ENCODE measurements at regions not wholly inside any gene's neighbourhood (a gene's known extent, or its start where the extent isn't known, plus 50 kb on each side); places are given as distances from the start of the nearest gene placed in this dataset.

DNA sequence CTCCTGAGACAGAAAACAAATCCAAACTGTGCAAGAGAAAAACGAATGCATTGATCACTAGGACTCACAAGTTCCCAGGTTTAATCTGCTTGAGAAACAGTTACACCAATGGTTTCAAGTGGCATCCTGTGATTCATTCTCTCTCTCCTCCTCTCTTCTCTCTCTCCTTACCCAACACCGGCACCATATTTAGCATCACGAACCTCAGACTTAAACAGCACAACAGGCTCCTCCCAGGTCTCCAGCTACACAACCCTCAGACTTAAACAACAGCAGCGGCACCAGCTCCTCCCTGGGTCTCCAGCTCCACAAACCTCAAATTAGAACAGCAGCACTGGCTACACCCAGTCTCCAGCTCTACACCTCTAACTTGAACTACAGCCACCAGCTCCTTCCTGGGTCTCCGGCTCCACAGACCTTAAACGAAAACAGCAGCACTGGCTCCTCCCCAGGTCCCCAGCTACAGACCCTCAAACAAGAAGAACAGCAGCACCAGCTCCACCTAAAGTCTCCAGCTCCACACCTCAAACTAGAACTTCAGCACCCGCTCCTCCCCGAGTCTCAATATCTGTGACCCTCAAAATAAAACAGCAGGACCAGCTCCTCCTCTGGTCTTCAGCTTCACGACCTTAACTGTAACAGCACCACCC, 355.9 kb downstream of the PREX1 start:
- Mint-ChIP-seq H3K9me3 (no peaks in the 10 kb centered on the region), H3K4me3 (no peak overlapping the region), H3K4me1 (ENCODE audit: low read depth) (no peaks in the 10 kb centered on the region), H3K27me3 (ENCODE audit: low read depth) (peaks cover 8% of the 10 kb centered on the region), H3K36me3 (ENCODE audit: insufficient read depth) (no peaks in the 10 kb centered on the region)
- no peak for ATAC-seq
- DNase-seq = no peak

- DNase-seq = no peak
- Mint-ChIP-seq H3K4me1 (ENCODE audit: low read depth) (no peaks in the 10 kb centered on the region), H3K4me3 (no peak overlapping the region), H3K27me3 (ENCODE audit: low read depth) (peaks cover 8% of the 10 kb centered on the region), H3K9me3 (no peaks in the 10 kb centered on the region), H3K36me3 (ENCODE audit: insufficient read depth) (no peaks in the 10 kb centered on the region)
- ATAC-seq = no peak
Observed at GRCh38 chr20:48471176-48471575, 356.6 kb downstream of the PREX1 start.

GRCh38 chr20:48470141-48470540, 357.7 kb downstream of the PREX1 start:
- Mint-ChIP-seq H3K4me3 (no peak overlapping the region), H3K9me3 (no peaks in the 10 kb centered on the region), H3K27me3 (ENCODE audit: low read depth) (peaks cover 3% of the 10 kb centered on the region), H3K4me1 (ENCODE audit: low read depth) (no peaks in the 10 kb centered on the region), H3K36me3 (ENCODE audit: insufficient read depth) (no peaks in the 10 kb centered on the region)
- DNase-seq (no peak), ATAC-seq (no peak)

GRCh38 chr20:48469026-48469425, 358.8 kb downstream of the PREX1 start:
- Mint-ChIP-seq H3K9me3 (no peaks in the 10 kb centered on the region), H3K4me3 (no peak overlapping the region), H3K27me3 (ENCODE audit: low read depth) (peaks cover 3% of the 10 kb centered on the region), H3K36me3 (ENCODE audit: insufficient read depth) (no peaks in the 10 kb centered on the region), H3K4me1 (ENCODE audit: low read depth) (no peaks in the 10 kb centered on the region)
- DNase-seq (no peak), ATAC-seq (no peak)

GRCh38 chr20:48468571-48468970, 359.2 kb downstream of the PREX1 start:
- DNase-seq = no peak
- peaks cover 6% of the 10 kb centered on the region for H3K27me3 Mint-ChIP-seq (ENCODE audit: low read depth)
- H3K4me1 Mint-ChIP-seq (ENCODE audit: low read depth) = no peaks in the 10 kb centered on the region
- H3K9me3 Mint-ChIP-seq = no peaks in the 10 kb centered on the region
- H3K4me3 Mint-ChIP-seq = no peak overlapping the region
- no peak for ATAC-seq
- H3K36me3 Mint-ChIP-seq (ENCODE audit: insufficient read depth) = no peaks in the 10 kb centered on the region

GRCh38 chr20:48467622-48468021, 360.2 kb downstream of the PREX1 start:
- DNase-seq = no peak
- Mint-ChIP-seq H3K36me3 (ENCODE audit: insufficient read depth) (no peaks in the 10 kb centered on the region), H3K27me3 (ENCODE audit: low read depth) (peaks cover 7% of the 10 kb centered on the region), H3K9me3 (no peaks in the 10 kb centered on the region), H3K4me1 (ENCODE audit: low read depth) (no peaks in the 10 kb centered on the region), H3K4me3 (no peak overlapping the region)
- no peak for ATAC-seq

- Mint-ChIP-seq H3K4me3 (no peak overlapping the region), H3K27me3 (ENCODE audit: low read depth) (peaks cover 5% of the 10 kb centered on the region), H3K9me3 (no peaks in the 10 kb centered on the region), H3K36me3 (ENCODE audit: insufficient read depth) (no peaks in the 10 kb centered on the region), H3K4me1 (ENCODE audit: low read depth) (no peaks in the 10 kb centered on the region)
- ATAC-seq (no peak), DNase-seq (no peak)
Observed at GRCh38 chr20:48465271-48465670, 362.5 kb downstream of the PREX1 start.

DNA sequence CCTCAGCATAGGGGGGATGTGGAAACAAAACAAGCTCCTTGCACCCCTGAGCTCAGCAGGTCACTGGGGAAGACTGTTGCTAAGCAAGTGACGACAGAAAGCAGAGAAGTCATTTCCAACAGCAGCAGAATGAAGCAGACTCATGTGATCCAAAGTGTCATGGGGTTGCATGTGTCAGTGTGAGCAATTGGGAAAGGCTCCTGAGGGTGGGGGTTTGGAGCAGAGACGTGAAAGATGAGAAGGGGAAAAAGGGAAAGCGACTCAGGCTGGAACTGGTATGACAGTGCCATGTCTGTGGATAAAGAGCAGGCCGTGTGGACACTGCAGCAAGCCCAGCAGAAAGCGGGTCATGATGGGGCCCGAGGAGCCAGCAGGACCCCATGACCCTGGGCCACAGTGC, 363.9 kb downstream of the PREX1 start:
- ATAC-seq (no peak), DNase-seq (no peak)
- Mint-ChIP-seq H3K27me3 (ENCODE audit: low read depth) (peaks cover 5% of the 10 kb centered on the region), H3K4me1 (ENCODE audit: low read depth) (no peaks in the 10 kb centered on the region), H3K36me3 (ENCODE audit: insufficient read depth) (no peaks in the 10 kb centered on the region), H3K9me3 (no peaks in the 10 kb centered on the region), H3K4me3 (no peak overlapping the region)

DNA sequence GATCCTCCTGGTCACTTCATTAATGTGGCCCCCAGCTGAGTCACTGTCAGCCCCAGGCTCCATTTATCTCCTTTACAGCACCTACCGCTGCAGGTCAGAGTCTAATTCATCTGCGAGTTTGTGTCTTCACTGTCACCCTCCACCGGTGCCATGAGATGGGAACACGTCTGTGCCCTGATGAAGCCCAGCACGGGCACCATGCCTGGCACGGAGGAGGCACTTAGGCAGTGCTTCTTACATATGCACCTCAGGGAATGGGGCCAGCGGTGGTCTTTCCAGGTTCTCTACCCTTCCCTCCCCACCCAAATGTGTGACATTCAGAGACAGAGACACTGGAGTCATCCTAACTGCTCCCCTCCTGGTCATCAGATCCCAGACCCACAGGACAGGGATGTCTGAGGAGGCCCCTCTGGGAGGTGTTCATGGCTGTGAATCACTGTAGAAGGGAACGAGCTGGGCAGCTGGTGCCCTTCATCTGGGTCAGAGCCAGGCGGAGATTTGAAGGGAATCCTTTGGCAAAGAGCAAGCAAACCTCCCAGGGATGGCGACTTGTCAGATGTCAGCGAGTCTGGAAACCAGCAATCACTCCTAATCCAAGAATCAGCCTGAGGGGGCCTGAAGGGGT, 364.6 kb downstream of the PREX1 start:
- Mint-ChIP-seq H3K27me3 (ENCODE audit: low read depth) (peaks cover 9% of the 10 kb centered on the region), H3K4me3 (no peak overlapping the region), H3K9me3 (no peaks in the 10 kb centered on the region), H3K4me1 (ENCODE audit: low read depth) (no peaks in the 10 kb centered on the region), H3K36me3 (ENCODE audit: insufficient read depth) (no peaks in the 10 kb centered on the region)
- DNase-seq = no peak
- ATAC-seq = no peak

- ATAC-seq (no peak), DNase-seq (no peak)
- Mint-ChIP-seq H3K9me3 (no peaks in the 10 kb centered on the region), H3K27me3 (ENCODE audit: low read depth) (peaks cover 10% of the 10 kb centered on the region), H3K4me3 (no peak overlapping the region), H3K4me1 (ENCODE audit: low read depth) (no peaks in the 10 kb centered on the region), H3K36me3 (ENCODE audit: insufficient read depth) (no peaks in the 10 kb centered on the region)
Observed at GRCh38 chr20:48461735-48462119, 366.1 kb downstream of the PREX1 start.

GRCh38 chr20:48461091-48461734, 366.6 kb downstream of the PREX1 start:
- no peak for DNase-seq
- no peaks in the 10 kb centered on the region for H3K9me3 Mint-ChIP-seq
- peaks cover 10% of the 10 kb centered on the region for H3K27me3 Mint-ChIP-seq (ENCODE audit: low read depth)
- H3K4me1 Mint-ChIP-seq (ENCODE audit: low read depth) = no peaks in the 10 kb centered on the region
- H3K36me3 Mint-ChIP-seq (ENCODE audit: insufficient read depth) = no peaks in the 10 kb centered on the region
- no peak overlapping the region for H3K4me3 Mint-ChIP-seq
- no peak for ATAC-seq

DNA sequence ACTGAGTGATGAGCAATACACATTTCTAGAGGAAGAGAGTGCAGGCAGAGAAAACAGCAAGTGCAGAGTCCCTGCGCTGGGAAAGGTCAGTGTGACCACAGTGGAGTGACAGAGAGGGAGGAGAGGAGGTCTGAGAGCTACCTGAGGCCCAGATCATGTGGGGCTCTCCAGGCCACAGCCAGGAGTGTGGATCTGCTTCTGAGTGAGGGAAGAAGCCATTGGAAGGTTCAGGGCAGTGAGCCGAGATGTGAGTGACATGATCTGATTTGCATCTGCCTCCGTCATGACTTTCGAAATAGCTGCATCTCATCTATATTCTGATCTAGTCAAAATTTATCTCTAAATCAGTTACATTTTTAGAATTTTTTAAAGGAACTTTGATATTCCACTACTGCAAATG, 367.1 kb downstream of the PREX1 start:
- no peak overlapping the region for H3K4me3 Mint-ChIP-seq
- DNase-seq (no peak), ATAC-seq (no peak)
- peaks cover 11% of the 10 kb centered on the region for H3K27me3 Mint-ChIP-seq (ENCODE audit: low read depth)
- no peaks in the 10 kb centered on the region for H3K4me1 Mint-ChIP-seq (ENCODE audit: low read depth)
- H3K36me3 Mint-ChIP-seq (ENCODE audit: insufficient read depth) = no peaks in the 10 kb centered on the region
- no peaks in the 10 kb centered on the region for H3K9me3 Mint-ChIP-seq

DNA sequence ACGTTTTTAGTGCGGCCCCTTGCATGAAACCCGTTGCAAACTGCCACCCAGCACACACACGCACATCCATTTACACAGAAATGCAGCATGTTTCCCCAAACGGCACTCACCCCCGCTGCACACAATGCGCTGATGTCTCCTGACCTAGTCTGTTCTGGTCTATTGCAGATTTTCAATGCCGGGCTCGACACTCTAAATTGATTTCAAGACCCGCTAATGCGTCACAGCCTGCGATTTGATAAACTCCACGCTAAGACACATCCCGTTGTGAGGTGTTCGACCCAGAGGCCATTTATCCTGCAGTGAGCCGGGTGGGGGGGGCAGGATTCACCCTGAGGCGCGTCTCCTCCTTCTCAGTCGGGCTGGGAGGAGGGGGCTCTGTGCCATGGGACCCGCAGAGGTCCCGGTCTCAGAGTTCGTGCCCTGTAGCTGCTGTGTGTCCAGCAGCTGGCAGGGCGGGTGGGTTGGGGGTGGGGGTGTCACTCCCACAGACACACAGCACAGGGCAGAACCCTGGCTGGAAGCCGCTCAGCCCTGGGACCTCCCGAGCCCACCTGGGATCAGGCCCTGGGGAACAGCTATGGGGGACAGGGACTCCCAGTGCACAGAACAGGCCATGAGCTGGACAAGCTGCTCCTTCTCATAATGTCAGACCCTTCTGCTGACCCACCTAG, 367.9 kb downstream of the PREX1 start:
- no peak for DNase-seq
- H3K4me1 Mint-ChIP-seq (ENCODE audit: low read depth) = no peaks in the 10 kb centered on the region
- peaks cover 13% of the 10 kb centered on the region for H3K27me3 Mint-ChIP-seq (ENCODE audit: low read depth)
- ATAC-seq = no peak
- H3K4me3 Mint-ChIP-seq = no peak overlapping the region
- no peaks in the 10 kb centered on the region for H3K36me3 Mint-ChIP-seq (ENCODE audit: insufficient read depth)
- no peaks in the 10 kb centered on the region for H3K9me3 Mint-ChIP-seq

GRCh38 chr20:48458601-48459385, 369.0 kb downstream of the PREX1 start:
- Mint-ChIP-seq H3K4me3 (no peak overlapping the region), H3K36me3 (ENCODE audit: insufficient read depth) (no peaks in the 10 kb centered on the region), H3K9me3 (no peaks in the 10 kb centered on the region), H3K27me3 (ENCODE audit: low read depth) (peaks cover 20% of the 10 kb centered on the region), H3K4me1 (ENCODE audit: low read depth) (no peaks in the 10 kb centered on the region)
- no peak for DNase-seq
- ATAC-seq = no peak
